ENCODE measurements at regions not wholly inside any gene's neighbourhood (a gene's known extent, or its start where the extent isn't known, plus 50 kb on each side); places are given as distances from the start of the nearest gene placed in this dataset.

DNA sequence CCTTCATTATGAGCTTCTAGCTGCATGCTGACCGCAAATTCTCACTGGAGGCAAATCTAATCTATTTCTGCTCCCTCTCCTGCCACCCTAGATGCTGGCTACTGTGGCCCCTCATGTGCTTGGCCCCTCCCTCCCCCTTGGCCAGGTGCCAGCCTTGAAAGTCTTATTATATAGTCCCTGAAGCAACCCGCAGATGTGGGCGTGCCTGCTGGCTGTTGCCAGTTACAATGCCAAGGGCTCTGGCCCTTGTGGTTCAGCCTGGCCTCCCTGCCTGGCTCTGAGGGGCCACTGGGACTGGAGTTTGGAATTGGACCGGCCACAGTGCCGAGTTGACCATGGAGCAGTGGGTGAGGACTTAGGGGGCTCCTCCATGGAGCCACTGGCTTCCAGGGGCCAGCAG is 78.9 kb upstream of the ACTRT2 start:
- no peak for TF ChIP-seq YY1 (IDR thresholded peaks at IDR 0.05; ENCODE audit: low read depth, low read length)
- no peak for TF ChIP-seq CTBP2 (IDR thresholded peaks at IDR 0.05; ENCODE audit: borderline replicate concordance, insufficient read depth, insufficient read length, low read length)
- no peak for TF ChIP-seq EZH2 (IDR thresholded peaks at IDR 0.05; ENCODE audit: low read depth, low read length, severe bottlenecking)
- no peak for TF ChIP-seq RXRA (IDR thresholded peaks at IDR 0.05; ENCODE audit: insufficient read depth, low read depth, low read length)
- no peak for TF ChIP-seq CTCF (IDR thresholded peaks at IDR 0.05; ENCODE audit: control extremely low read depth in 1 of 3, insufficient read depth in 1 of 3, low read depth in 1 of 3, low read length in 3 of 3)
- TF ChIP-seq POLR2AphosphoS5 (IDR thresholded peaks at IDR 0.05; ENCODE audit: low read depth, low read length): no peak
- TF ChIP-seq SIN3A (conservative IDR thresholded peaks at IDR 0.05 in 1 of 2, IDR thresholded peaks at IDR 0.05 in 1 of 2; ENCODE audit: low read depth in 1 of 2, low read length in 2 of 2): no peak
- TF ChIP-seq NRF1 (IDR thresholded peaks at IDR 0.05; ENCODE audit: low read depth, low read length): no peak
- TF ChIP-seq BACH1 (IDR thresholded peaks at IDR 0.05; ENCODE audit: low read length): no peak
- TF ChIP-seq TAF1 (IDR thresholded peaks at IDR 0.05; ENCODE audit: low read depth, low read length): no peak
- TF ChIP-seq KDM1A (IDR thresholded peaks at IDR 0.05; ENCODE audit: borderline replicate concordance, low read length): no peak
